A549 (cell line): ENCODE measurements at regions not wholly inside any gene's neighbourhood (a gene's known extent, or its start where the extent isn't known, plus 50 kb on each side); places are given as distances from the start of the nearest gene placed in this dataset.

Source experiments
- ATAC-seq, 2 experiments: fragments of 200-7000 bp in 1 of 2; fragments of >200 bp in 1 of 2; cut with Nextera tagmentation in 1 of 2; cut with Tn5 transposase in 1 of 2; 3 replicates each; pipeline versions ENCODE4 v1.8.0 to v1.9.1; 2018 to 2020; ENCODE audit warnings: mild to moderate bottlenecking in 1 of 2, moderate library complexity in 1 of 2
- CTCF ChIA-PET: fragments of 300-600 bp; sonication (Branson Sonifier 250); formaldehyde crosslinking; extraction: SDS; loops from one replicate; lab custom pipeline; 2021; ENCODE audit warnings: antibody characterized with exemption, inconsistent platforms; lab: Yijun Ruan, JAX
- POLR2A ChIA-PET: fragments of 350-600 bp; formaldehyde crosslinking; extraction: SDS; loops from one replicate; lab custom pipeline; 2021; ENCODE audit warnings: antibody characterized with exemption, inconsistent platforms; lab: Yijun Ruan, JAX
- DNase-seq, 2 experiments: peaks; one replicate each; pipeline versions ENCODE4 v3.0.0 to v3.0.0-alpha.2; 2011 to 2016; ENCODE audit warnings: low read depth in 1 of 2, low spot score in 1 of 2
- FAIRE-seq: peaks from 2 replicates; lab custom pipeline; 2011; peaks lifted over from hg19 to GRCh38; lab: Jason Lieb, UNC
- H3K27ac ChIP-seq, 2 experiments: fragments of >200 bp; sonication (Bioruptor Twin); formaldehyde crosslinking; 3 replicates each; pipeline ENCODE4 v1.5.1; 2016 to 2017
- H3K4me1 ChIP-seq: fragments of >200 bp; sonication (Bioruptor Twin); formaldehyde crosslinking; 3 replicates; pipeline ENCODE4 v1.6.1; 2016
- H3K4me2 ChIP-seq: fragments of >200 bp; sonication (Bioruptor Twin); formaldehyde crosslinking; 3 replicates; pipeline ENCODE4 v1.6.1; 2016
- H3K4me3 ChIP-seq: fragments of >200 bp; sonication (Bioruptor Twin); formaldehyde crosslinking; 3 replicates; pipeline ENCODE4 v1.5.1; 2016
- H3K9me3 ChIP-seq: fragments of >200 bp; sonication (Bioruptor Twin); formaldehyde crosslinking; 3 replicates; pipeline ENCODE4 v1.6.1; 2016
- BHLHE40 ChIP-seq: IDR thresholded peaks from 2 replicates; pipeline ENCODE4 v1.6.1; 2012; ENCODE audit warnings: low read depth, low read length, inconsistent platforms
- CBX2 ChIP-seq: fragments of 200-600 bp; sonication (generic); IDR thresholded peaks from 2 replicates; pipeline ENCODE4 v1.6.1; 2016; ENCODE audit warnings: low read depth, mild to moderate bottlenecking, borderline replicate concordance
- CBX8 ChIP-seq: fragments of 200-600 bp; sonication (generic); IDR thresholded peaks from 2 replicates; pipeline ENCODE4 v1.6.1; 2016
- CHD4 ChIP-seq: fragments of 200-600 bp; sonication (generic); IDR thresholded peaks from 2 replicates; pipeline ENCODE4 v1.6.1; 2016; ENCODE audit warnings: antibody characterized with exemption, mild to moderate bottlenecking, borderline replicate concordance
- EHF ChIP-seq: fragments of 250-450 bp; sonication (Bioruptor Pico); IDR thresholded peaks from 2 replicates; pipeline ENCODE4 v1.5.0; 2020; ENCODE audit warnings: mild to moderate bottlenecking
- EHMT2 ChIP-seq: fragments of 200-600 bp; sonication (generic); IDR thresholded peaks from 2 replicates; pipeline ENCODE4 v1.6.1; 2016; ENCODE audit warnings: antibody characterized with exemption, low read depth, mild to moderate bottlenecking, moderate library complexity
- FOXS1 ChIP-seq: fragments of 250-450 bp; sonication (Bioruptor Pico); IDR thresholded peaks from 2 replicates; pipeline ENCODE4 v1.5.0; 2020; ENCODE audit warnings: mild to moderate bottlenecking, moderate library complexity
- GATA3 ChIP-seq: IDR thresholded peaks from 2 replicates; pipeline ENCODE4 v1.6.1; 2012; ENCODE audit warnings: borderline replicate concordance
- JUNB ChIP-seq: fragments of >200 bp; sonication (Bioruptor Twin); formaldehyde crosslinking; IDR thresholded peaks from 2 replicates; pipeline ENCODE4 v1.6.1; 2016
- NPAS2 ChIP-seq: fragments of 250-450 bp; sonication (Bioruptor Pico); IDR thresholded peaks from 2 replicates; pipeline ENCODE4 v1.8.0; 2022; ENCODE audit warnings: mild to moderate bottlenecking, moderate library complexity, borderline replicate concordance
- NR3C1 ChIP-seq: fragments of >200 bp; sonication (Bioruptor Twin); formaldehyde crosslinking; IDR thresholded peaks from 3 replicates; pipeline ENCODE4 v1.6.1; 2017
- POLR2A ChIP-seq: IDR thresholded peaks from 2 replicates; pipeline ENCODE4 v1.6.1; 2012; ENCODE audit warnings: mild to moderate bottlenecking, low read length
- RAD21 ChIP-seq, 2 experiments: fragments of >200 bp in 1 of 2; sonication (Bioruptor Twin) in 1 of 2; formaldehyde crosslinking in 1 of 2; IDR thresholded peaks in 1 of 2; conservative IDR thresholded peaks in 1 of 2; 2 replicates in 1 of 2; 3 replicates in 1 of 2; pipeline ENCODE4 v1.6.1; 2012 to 2018; ENCODE audit warnings: inconsistent platforms in 1 of 2
- RNF2 ChIP-seq: fragments of 200-600 bp; sonication (generic); IDR thresholded peaks from 2 replicates; pipeline ENCODE4 v1.6.1; 2016; ENCODE audit warnings: low read depth, mild to moderate bottlenecking, antibody characterized with exemption, moderate library complexity, borderline replicate concordance
- WGBS: methylation state at CpG from one replicate; pipeline ENCODE4 v1.1.6; 2017; ENCODE audit errors: missing lambda C conversion rate; 5-methylcytosine and 5-hydroxymethylcytosine counted together
- TF ChIP-seq, protein P1 (sequence below): IDR thresholded peaks from 2 replicates; pipeline ENCODE4 v1.6.1; 2012; ENCODE audit warnings: low read depth, borderline replicate concordance
- TF ChIP-seq, protein P2 (sequence below): fragments of 250-450 bp; sonication (Bioruptor Pico); IDR thresholded peaks from 2 replicates; pipeline ENCODE4 v1.5.0; 2021; ENCODE audit warnings: mild to moderate bottlenecking, moderate library complexity, borderline replicate concordance
- TF ChIP-seq, protein P3 (sequence below): fragments of 200-600 bp; sonication (generic); IDR thresholded peaks from 2 replicates; pipeline ENCODE4 v1.6.1; 2016; ENCODE audit warnings: antibody characterized with exemption, mild to moderate bottlenecking, moderate library complexity
- TF ChIP-seq, protein P4 (sequence below): fragments of >200 bp; sonication (Bioruptor Twin); formaldehyde crosslinking; IDR thresholded peaks from 3 replicates; pipeline ENCODE4 v1.5.1; 2016
- TF ChIP-seq, protein P5 (sequence below): fragments of 450-650 bp; IDR thresholded peaks from 2 replicates; pipeline ENCODE4 v1.6.1; 2014; ENCODE audit warnings: antibody characterized with exemption
- TF ChIP-seq, protein P6 (sequence below): fragments of >200 bp; sonication (Bioruptor Twin); formaldehyde crosslinking; IDR thresholded peaks from 2 replicates; pipeline ENCODE4 v1.6.1; 2016
- TF ChIP-seq, protein P7 (sequence below): fragments of >200 bp; sonication (Bioruptor Twin); formaldehyde crosslinking; IDR thresholded peaks from 3 replicates; pipeline ENCODE4 v1.6.1; 2016

DNA sequence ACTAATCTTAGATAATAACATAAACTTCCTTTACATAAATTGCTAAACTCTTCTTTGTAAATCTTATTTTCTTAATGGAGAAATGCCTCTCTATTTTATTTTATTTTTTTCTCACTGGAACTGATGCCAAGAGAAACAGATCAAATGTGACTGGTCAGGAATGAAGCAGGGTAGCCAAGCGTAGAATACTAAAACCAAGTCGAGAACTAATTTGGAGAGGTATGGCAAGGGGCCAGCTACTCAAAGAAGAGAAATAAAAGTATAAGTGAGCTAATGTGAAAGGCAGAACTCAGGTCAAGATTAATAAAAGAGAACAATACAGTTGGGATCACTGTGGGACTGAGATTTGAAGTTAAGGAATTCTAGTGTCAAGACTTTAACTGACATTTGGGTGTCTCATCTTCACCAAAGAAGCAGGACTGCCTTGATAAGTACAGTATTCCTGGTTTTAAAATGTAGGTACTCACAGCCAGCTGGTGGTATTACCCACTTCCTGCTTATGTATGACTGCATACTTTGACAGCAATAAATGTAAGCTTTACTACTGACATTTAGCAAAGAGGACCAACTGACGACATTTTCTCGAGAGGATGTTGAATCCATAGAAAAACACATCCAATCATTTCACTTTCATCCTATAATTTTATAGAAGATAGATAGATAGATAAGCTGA lies 1192.2 kb downstream of the EFNB2 start (continued):
- TF ChIP-seq, protein P1, sequence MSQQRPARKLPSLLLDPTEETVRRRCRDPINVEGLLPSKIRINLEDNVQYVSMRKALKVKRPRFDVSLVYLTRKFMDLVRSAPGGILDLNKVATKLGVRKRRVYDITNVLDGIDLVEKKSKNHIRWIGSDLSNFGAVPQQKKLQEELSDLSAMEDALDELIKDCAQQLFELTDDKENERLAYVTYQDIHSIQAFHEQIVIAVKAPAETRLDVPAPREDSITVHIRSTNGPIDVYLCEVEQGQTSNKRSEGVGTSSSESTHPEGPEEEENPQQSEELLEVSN, result no peak
- no peak for TF ChIP-seq NPAS2
- TF ChIP-seq, protein P2, sequence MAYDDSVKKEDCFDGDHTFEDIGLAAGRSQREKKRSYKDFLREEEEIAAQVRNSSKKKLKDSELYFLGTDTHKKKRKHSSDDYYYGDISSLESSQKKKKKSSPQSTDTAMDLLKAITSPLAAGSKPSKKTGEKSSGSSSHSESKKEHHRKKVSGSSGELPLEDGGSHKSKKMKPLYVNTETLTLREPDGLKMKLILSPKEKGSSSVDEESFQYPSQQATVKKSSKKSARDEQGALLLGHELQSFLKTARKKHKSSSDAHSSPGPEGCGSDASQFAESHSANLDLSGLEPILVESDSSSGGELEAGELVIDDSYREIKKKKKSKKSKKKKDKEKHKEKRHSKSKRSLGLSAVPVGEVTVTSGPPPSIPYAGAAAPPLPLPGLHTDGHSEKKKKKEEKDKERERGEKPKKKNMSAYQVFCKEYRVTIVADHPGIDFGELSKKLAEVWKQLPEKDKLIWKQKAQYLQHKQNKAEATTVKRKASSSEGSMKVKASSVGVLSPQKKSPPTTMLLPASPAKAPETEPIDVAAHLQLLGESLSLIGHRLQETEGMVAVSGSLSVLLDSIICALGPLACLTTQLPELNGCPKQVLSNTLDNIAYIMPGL (CRISPR knock-in tag), result no peak

DNA sequence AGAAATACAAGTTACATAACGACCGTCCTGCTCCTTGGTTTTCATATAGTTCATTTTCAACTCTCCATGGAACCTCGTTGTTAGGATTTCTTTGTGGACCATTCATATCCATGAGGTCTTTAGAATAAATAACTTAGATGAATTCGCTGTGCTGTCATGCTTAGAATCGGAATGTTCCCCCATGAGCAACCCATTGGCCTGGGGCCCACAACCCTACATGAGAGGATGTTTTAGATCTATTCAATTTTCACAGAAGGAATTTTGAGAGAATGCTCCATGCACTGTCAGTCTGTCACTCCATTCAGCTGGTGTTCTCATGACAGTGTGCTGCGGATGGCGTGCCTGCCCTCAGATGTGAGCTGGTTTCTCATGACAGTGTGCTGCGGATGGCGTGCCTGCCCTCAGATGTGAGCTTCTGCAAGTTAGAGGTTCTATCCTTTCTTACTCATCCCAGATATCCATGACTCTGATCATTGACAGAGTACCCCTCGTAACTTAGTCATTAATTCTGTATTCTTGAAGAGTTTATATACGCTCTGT lies 1193.1 kb downstream of the EFNB2 start:
- WGBS, result 43% methylated on average over 11 of the region's 11 CpGs
- TF ChIP-seq FOXS1 (CRISPR knock-in tag) (no peak), NR3C1 (no peak), EHF (CRISPR knock-in tag) (no peak), RNF2 (no peak), NPAS2 (no peak), CBX8 (no peak), GATA3 (no peak), EHMT2 (no peak)
- TF ChIP-seq, protein P3, sequence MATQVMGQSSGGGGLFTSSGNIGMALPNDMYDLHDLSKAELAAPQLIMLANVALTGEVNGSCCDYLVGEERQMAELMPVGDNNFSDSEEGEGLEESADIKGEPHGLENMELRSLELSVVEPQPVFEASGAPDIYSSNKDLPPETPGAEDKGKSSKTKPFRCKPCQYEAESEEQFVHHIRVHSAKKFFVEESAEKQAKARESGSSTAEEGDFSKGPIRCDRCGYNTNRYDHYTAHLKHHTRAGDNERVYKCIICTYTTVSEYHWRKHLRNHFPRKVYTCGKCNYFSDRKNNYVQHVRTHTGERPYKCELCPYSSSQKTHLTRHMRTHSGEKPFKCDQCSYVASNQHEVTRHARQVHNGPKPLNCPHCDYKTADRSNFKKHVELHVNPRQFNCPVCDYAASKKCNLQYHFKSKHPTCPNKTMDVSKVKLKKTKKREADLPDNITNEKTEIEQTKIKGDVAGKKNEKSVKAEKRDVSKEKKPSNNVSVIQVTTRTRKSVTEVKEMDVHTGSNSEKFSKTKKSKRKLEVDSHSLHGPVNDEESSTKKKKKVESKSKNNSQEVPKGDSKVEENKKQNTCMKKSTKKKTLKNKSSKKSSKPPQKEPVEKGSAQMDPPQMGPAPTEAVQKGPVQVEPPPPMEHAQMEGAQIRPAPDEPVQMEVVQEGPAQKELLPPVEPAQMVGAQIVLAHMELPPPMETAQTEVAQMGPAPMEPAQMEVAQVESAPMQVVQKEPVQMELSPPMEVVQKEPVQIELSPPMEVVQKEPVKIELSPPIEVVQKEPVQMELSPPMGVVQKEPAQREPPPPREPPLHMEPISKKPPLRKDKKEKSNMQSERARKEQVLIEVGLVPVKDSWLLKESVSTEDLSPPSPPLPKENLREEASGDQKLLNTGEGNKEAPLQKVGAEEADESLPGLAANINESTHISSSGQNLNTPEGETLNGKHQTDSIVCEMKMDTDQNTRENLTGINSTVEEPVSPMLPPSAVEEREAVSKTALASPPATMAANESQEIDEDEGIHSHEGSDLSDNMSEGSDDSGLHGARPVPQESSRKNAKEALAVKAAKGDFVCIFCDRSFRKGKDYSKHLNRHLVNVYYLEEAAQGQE, result no peak
- TF ChIP-seq, protein P4, sequence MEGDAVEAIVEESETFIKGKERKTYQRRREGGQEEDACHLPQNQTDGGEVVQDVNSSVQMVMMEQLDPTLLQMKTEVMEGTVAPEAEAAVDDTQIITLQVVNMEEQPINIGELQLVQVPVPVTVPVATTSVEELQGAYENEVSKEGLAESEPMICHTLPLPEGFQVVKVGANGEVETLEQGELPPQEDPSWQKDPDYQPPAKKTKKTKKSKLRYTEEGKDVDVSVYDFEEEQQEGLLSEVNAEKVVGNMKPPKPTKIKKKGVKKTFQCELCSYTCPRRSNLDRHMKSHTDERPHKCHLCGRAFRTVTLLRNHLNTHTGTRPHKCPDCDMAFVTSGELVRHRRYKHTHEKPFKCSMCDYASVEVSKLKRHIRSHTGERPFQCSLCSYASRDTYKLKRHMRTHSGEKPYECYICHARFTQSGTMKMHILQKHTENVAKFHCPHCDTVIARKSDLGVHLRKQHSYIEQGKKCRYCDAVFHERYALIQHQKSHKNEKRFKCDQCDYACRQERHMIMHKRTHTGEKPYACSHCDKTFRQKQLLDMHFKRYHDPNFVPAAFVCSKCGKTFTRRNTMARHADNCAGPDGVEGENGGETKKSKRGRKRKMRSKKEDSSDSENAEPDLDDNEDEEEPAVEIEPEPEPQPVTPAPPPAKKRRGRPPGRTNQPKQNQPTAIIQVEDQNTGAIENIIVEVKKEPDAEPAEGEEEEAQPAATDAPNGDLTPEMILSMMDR, result no peak
- POLR2A ChIA-PET, result no interaction called here
- DNase-seq, result no peak
- no peak for ATAC-seq
- Histone ChIP-seq H3K4me2 (no peak overlapping the region), H3K4me1 (no peaks in the 10 kb centered on the region), H3K9me3 (no peaks in the 10 kb centered on the region), H3K4me3 (no peak overlapping the region), H3K27ac (no peak overlapping the region)
- no peak for FAIRE-seq
- CTCF ChIA-PET, result no interaction called here

DNA sequence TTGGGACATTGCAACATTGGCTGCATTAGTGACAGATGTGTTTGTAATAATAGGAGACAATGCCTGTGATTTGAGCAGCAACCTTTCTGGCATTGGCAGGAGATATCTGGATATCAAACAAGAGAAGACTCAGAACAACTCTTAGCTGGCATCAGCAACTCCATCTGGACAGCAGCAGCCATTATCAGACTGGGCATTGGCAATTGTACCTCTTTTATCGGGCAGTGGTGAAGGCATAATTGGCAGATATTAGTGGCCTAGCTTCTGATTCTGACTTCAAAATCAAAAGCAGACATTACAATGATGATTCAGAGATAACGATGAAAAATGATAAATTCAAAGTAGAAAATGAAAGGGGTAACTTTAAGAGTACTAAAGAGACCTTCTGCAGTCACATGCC lies 1193.7 kb downstream of the EFNB2 start:
- TF ChIP-seq BHLHE40 (no peak), POLR2A (no peak), CHD4 (no peak), CBX2 (no peak), RNF2 (no peak), JUNB (no peak), RAD21 (conservative IDR thresholded peaks at IDR 0.05 in 1 of 2, IDR thresholded peaks at IDR 0.05 in 1 of 2) (no peak)
- TF ChIP-seq, protein P1, result no peak
- TF ChIP-seq, protein P5, sequence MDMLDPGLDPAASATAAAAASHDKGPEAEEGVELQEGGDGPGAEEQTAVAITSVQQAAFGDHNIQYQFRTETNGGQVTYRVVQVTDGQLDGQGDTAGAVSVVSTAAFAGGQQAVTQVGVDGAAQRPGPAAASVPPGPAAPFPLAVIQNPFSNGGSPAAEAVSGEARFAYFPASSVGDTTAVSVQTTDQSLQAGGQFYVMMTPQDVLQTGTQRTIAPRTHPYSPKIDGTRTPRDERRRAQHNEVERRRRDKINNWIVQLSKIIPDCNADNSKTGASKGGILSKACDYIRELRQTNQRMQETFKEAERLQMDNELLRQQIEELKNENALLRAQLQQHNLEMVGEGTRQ, result no peak
- TF ChIP-seq, protein P6, sequence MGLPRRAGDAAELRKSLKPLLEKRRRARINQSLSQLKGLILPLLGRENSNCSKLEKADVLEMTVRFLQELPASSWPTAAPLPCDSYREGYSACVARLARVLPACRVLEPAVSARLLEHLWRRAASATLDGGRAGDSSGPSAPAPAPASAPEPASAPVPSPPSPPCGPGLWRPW, result no peak
- TF ChIP-seq, protein P7, sequence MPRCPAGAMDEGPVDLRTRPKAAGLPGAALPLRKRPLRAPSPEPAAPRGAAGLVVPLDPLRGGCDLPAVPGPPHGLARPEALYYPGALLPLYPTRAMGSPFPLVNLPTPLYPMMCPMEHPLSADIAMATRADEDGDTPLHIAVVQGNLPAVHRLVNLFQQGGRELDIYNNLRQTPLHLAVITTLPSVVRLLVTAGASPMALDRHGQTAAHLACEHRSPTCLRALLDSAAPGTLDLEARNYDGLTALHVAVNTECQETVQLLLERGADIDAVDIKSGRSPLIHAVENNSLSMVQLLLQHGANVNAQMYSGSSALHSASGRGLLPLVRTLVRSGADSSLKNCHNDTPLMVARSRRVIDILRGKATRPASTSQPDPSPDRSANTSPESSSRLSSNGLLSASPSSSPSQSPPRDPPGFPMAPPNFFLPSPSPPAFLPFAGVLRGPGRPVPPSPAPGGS, result no peak
- ChIA-PET POLR2A (no interaction called here), CTCF (no interaction called here)
- no peaks in the 10 kb centered on the region for H3K9me3 ChIP-seq
- H3K4me1 ChIP-seq, result no peaks in the 10 kb centered on the region
- FAIRE-seq, result no peak
- no peak overlapping the region for H3K4me3 ChIP-seq
- 51% methylated on average over 2 of the region's 2 CpGs for WGBS
- H3K27ac ChIP-seq, result no peak overlapping the region
- H3K4me2 ChIP-seq, result no peak overlapping the region
- DNase-seq, result no peak
- no peak for ATAC-seq
